Psoas muscle (tissue), 7 donors: ENCODE measurements at regions not wholly inside any gene's neighbourhood (a gene's known extent, or its start where the extent isn't known, plus 50 kb on each side); places are given as distances from the start of the nearest gene placed in this dataset.
A peak's percentile ranks its signal among the peaks of the same experiment; 100 is the strongest.

Experiments used
- ATAC-seq, 4 donors: fragments of 200-7000 bp; cut with Tn5 transposase; one replicate each; pipeline ENCODE4 v1.9.1; 2020; ENCODE audit warnings: moderate library complexity in 3 of 4, mild to moderate bottlenecking in 2 of 4
- DNase-seq, 2 donors: peaks; one replicate each; pipeline ENCODE4 v3.0.0-alpha.2; 2020
- H3K27ac ChIP-seq: fragments of 200-600 bp; one replicate; pipeline ENCODE4 v1.8.0; 2022
- H3K27me3 ChIP-seq, 3 donors: fragments of 200-600 bp in 1 of 3; one replicate each; pipeline versions ENCODE4 v1.6.1 to v1.8.0; 2013 to 2022; ENCODE audit warnings: low read length in 2 of 3, mild to moderate bottlenecking in 2 of 3, moderate library complexity in 1 of 3; ENCODE audit not compliant: insufficient read depth in 3 of 3
- H3K36me3 ChIP-seq, 2 donors: fragments of 200-600 bp in 1 of 2; one replicate each; pipeline versions ENCODE4 v1.6.1 to v1.8.0; 2013 to 2022; ENCODE audit warnings: low read depth in 1 of 2, mild to moderate bottlenecking in 1 of 2, moderate library complexity in 1 of 2; ENCODE audit not compliant: insufficient read depth in 1 of 2
- H3K4me1 ChIP-seq: fragments of 200-600 bp; one replicate; pipeline ENCODE4 v1.8.0; 2022
- H3K4me3 ChIP-seq: fragments of 200-600 bp; one replicate; pipeline ENCODE4 v1.8.0; 2022; ENCODE audit warnings: mild to moderate bottlenecking
- H3K9me3 ChIP-seq: fragments of 200-600 bp; one replicate; pipeline ENCODE4 v1.8.0; 2022
- CTCF ChIP-seq: fragments of 200-600 bp; IDR thresholded peaks from one replicate; pipeline ENCODE4 v1.8.0; 2022; ENCODE audit warnings: antibody characterized with exemption
- WGBS, 3 donors: extraction: QIAGEN DNeasy Blood & Tissue Kit; methylation state at CpG; one replicate each; pipeline versions ENCODE4 v1.1.6 to v1.1.7; 2013; 5-methylcytosine and 5-hydroxymethylcytosine counted together
- intact Hi-C, 2 donors: fragments of 100-400 bp; cut with DNase I; formaldehyde crosslinking; loops; one replicate each; pipeline versions ENCODE4 v1.11.0 to v1.14.2; 2022
- donor health status: healthy with polysubstance abuse.
- donor health status: DM: no; HTN: no; CAD: no; lungs with moderate emphysema.
- donor health status: Bipolar disorder and iron deficiency.
- donor health status: healthy.
- donor health status: DM: yes; HTN: yes; CAD: no.
- donor health status: DM: no; HTN: no; CAD: no.
- donor health status: DM: yes; HTN: yes; CAD: no.

- no peak for TF ChIP-seq CTCF
- Histone ChIP-seq H3K36me3 (no peaks in the 10 kb centered on the region), H3K4me3 (no peak overlapping the region), H3K27ac (no peak overlapping the region), H3K9me3 (no peaks in the 10 kb centered on the region), H3K27me3 (no peaks in the 10 kb centered on the region), H3K4me1 (no peaks in the 10 kb centered on the region)
- WGBS, 3 donors: 49 to 55% (median 52%) methylated on average over 5 of the region's 5 CpGs
- intact Hi-C loops: no loop called here
- no peak for DNase-seq
- no peak for ATAC-seq
Observed at GRCh38 chr4:147012059-147012707, 66.5 kb upstream of the TTC29 start.

DNA sequence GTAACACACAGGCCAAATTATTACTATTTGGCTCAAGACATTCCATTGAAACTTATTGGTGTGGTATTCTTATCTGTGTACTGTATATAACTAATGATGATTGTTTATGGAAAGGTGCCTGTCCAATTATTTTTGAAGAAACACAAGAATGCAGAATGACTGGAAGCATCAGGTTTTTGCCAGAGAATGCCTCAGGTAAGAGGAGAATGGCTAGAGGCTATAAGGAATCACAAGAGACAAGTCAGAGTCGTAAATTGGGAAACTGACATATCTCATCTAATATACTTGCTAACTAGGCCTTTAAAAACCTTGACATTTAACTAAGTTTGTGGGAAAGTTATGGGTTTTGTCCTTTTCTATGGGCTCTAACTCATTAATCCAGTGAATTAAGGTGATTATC is 69.3 kb upstream of the TTC29 start:
- ATAC-seq (no peak), DNase-seq (no peak)
- Histone ChIP-seq H3K9me3 (no peaks in the 10 kb centered on the region), H3K27ac (no peak overlapping the region), H3K4me3 (no peak overlapping the region), H3K27me3 (no peaks in the 10 kb centered on the region), H3K4me1 (no peaks in the 10 kb centered on the region), H3K36me3 (no peaks in the 10 kb centered on the region)
- no peak for TF ChIP-seq CTCF
- intact Hi-C loops: no loop called here
- 84 to 85% (median 84%) methylated on average over 1 of the region's 1 CpG for WGBS, 3 donors

- H3K4me3 ChIP-seq: no peak overlapping the region
- 22 to 28% (median 26%) methylated on average over 4 of the region's 4 CpGs for WGBS, 3 donors
- intact Hi-C loops: no loop called here
Observed at GRCh38 chr4:147015491-147015890, 69.8 kb upstream of the TTC29 start.

GRCh38 chr4:147017081-147017480 is 71.4 kb upstream of the TTC29 start:
- H3K4me1 ChIP-seq: no peaks in the 10 kb centered on the region
- WGBS, 3 donors: 86 to 95% (median 88%) methylated on average over 5 of the region's 5 CpGs
- H3K4me3 ChIP-seq: no peak overlapping the region
- no peak for TF ChIP-seq CTCF
- ATAC-seq (no peak), DNase-seq (no peak)
- no peaks in the 10 kb centered on the region for H3K9me3 ChIP-seq
- H3K36me3 ChIP-seq: no peaks in the 10 kb centered on the region
- H3K27me3 ChIP-seq: no peaks in the 10 kb centered on the region
- intact Hi-C loops: no loop called here
- no peak overlapping the region for H3K27ac ChIP-seq

More at GRCh38 chr4:147015491-147015890, 69.8 kb upstream of the TTC29 start:
- ATAC-seq: no peak
- Histone ChIP-seq H3K36me3 (no peaks in the 10 kb centered on the region), H3K9me3 (no peaks in the 10 kb centered on the region), H3K4me1 (no peaks in the 10 kb centered on the region), H3K27ac (no peak overlapping the region), H3K27me3 (no peaks in the 10 kb centered on the region)
- DNase-seq: no peak
- TF ChIP-seq CTCF: no peak

DNA sequence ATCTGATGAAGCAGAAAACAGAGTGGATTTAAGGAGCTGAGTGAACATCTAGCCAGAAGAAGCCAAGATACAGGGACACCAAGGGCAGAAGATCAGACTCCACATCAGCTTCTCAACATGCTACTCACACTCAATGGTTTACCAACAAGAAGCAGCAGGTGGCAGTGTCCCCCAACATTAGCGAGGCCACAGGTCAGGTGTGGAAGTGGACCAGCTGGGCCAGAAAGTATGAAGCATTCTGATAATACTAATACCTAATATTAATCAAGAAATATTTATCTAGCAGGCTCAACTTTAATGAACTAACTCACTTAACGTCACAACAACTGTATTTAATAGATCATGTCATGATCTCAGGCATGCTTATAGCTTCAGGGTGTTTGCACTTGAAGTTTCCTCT is 73.4 kb upstream of the TTC29 start:
- no peaks in the 10 kb centered on the region for H3K9me3 ChIP-seq
- no peak overlapping the region for H3K27ac ChIP-seq
- ATAC-seq (peak; percentile 52 to 78 (median 56)), DNase-seq (peak; percentile 47 to 68)
- peak; percentile 70 for TF ChIP-seq CTCF
- H3K27me3 ChIP-seq: no peaks in the 10 kb centered on the region
- WGBS, 3 donors: 44 to 58% (median 57%) methylated on average over 2 of the region's 2 CpGs
- no peak overlapping the region for H3K4me3 ChIP-seq
- no peaks in the 10 kb centered on the region for H3K4me1 ChIP-seq
- intact Hi-C loops: loop anchor here (2.0 kb wide), 1 partner anchor 78 kb away; no protein-coding TSS in a partner anchor
- no peaks in the 10 kb centered on the region for H3K36me3 ChIP-seq
